MM.1S (cell line): ENCODE measurements at regions not wholly inside any gene's neighbourhood (a gene's known extent, or its start where the extent isn't known, plus 50 kb on each side); places are given as distances from the start of the nearest gene placed in this dataset.

Experiments used
- EZH2 ChIP-seq: fragments of 300-600 bp; sonication (generic); optimal IDR thresholded peaks from 2 replicates; pipeline ENCODE3; 2017; ENCODE audit warnings: low read depth, mild to moderate bottlenecking, antibody characterized with exemption, low read length, mixed read lengths
- EZH2phosphoT487 ChIP-seq: fragments of 300-600 bp; sonication (generic); IDR thresholded peaks from 2 replicates; pipeline ENCODE4 v1.6.1; 2018; ENCODE audit warnings: antibody characterized with exemption, low read length
- TF ChIP-seq, protein P1 (sequence below): fragments of 300-600 bp; sonication (generic); IDR thresholded peaks from 2 replicates; pipeline ENCODE4 v1.5.1; 2016; ENCODE audit warnings: antibody characterized with exemption, low read length, mixed read lengths

DNA sequence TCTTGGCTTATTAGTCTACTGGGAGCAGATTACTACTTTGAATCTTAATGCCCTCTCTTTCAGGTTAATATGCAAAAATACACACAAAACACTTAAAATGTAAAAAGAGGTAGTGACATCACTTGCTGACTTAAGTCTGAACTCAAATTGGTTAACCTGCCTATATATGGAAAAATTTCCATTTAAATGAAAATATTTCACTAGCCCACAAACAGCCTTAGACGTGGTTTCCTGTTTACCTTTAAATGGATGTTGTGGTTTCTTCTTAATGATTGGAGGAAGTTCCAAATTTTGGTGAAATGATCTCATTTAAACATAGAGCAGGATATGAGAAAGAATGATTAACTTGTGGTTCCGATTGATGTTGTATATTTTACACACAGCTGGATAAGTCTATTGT lies 553.7 kb downstream of the CD109 start:
- TF ChIP-seq, protein P1, sequence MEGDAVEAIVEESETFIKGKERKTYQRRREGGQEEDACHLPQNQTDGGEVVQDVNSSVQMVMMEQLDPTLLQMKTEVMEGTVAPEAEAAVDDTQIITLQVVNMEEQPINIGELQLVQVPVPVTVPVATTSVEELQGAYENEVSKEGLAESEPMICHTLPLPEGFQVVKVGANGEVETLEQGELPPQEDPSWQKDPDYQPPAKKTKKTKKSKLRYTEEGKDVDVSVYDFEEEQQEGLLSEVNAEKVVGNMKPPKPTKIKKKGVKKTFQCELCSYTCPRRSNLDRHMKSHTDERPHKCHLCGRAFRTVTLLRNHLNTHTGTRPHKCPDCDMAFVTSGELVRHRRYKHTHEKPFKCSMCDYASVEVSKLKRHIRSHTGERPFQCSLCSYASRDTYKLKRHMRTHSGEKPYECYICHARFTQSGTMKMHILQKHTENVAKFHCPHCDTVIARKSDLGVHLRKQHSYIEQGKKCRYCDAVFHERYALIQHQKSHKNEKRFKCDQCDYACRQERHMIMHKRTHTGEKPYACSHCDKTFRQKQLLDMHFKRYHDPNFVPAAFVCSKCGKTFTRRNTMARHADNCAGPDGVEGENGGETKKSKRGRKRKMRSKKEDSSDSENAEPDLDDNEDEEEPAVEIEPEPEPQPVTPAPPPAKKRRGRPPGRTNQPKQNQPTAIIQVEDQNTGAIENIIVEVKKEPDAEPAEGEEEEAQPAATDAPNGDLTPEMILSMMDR = no peak
- TF ChIP-seq EZH2 = no peak
- no peak for TF ChIP-seq EZH2phosphoT487
